WTC11 (cell line): ENCODE measurements at regions not wholly inside any gene's neighbourhood (a gene's known extent, or its start where the extent isn't known, plus 50 kb on each side); places are given as distances from the start of the nearest gene placed in this dataset.

ENCODE experiments used
- CBFB ChIP-seq: sonication (generic); formaldehyde crosslinking; IDR thresholded peaks from 2 replicates; pipeline ENCODE4 v1.8.1; 2022; ENCODE audit warnings: mild to moderate bottlenecking, low read depth, missing genetic modification reagents
- CREB1 ChIP-seq: sonication (generic); formaldehyde crosslinking; IDR thresholded peaks from 2 replicates; pipeline ENCODE4 v1.8.0; 2023; ENCODE audit warnings: mild to moderate bottlenecking, missing genetic modification reagents
- JUN ChIP-seq: sonication (generic); formaldehyde crosslinking; IDR thresholded peaks from 2 replicates; pipeline ENCODE4 v1.8.0; 2023; ENCODE audit warnings: mild to moderate bottlenecking, missing genetic modification reagents
- KAT7 ChIP-seq: sonication (generic); formaldehyde crosslinking; IDR thresholded peaks from 2 replicates; pipeline ENCODE4 v1.8.1; 2023; ENCODE audit warnings: missing genetic modification reagents, mild to moderate bottlenecking, borderline replicate concordance
- NFATC4 ChIP-seq: fragments of 250-450 bp; sonication (Bioruptor Pico); IDR thresholded peaks from 2 replicates; pipeline ENCODE4 v1.9.0; 2021; ENCODE audit warnings: mild to moderate bottlenecking
- NR3C1 ChIP-seq: sonication (generic); formaldehyde crosslinking; conservative IDR thresholded peaks from 2 replicates; pipeline ENCODE4 v1.8.1; 2023; ENCODE audit warnings: low read depth, mild to moderate bottlenecking, missing genetic modification reagents
- SMAD3 ChIP-seq: sonication (generic); formaldehyde crosslinking; IDR thresholded peaks from 2 replicates; pipeline ENCODE4 v1.8.0; 2022; ENCODE audit warnings: missing genetic modification reagents, mild to moderate bottlenecking, borderline replicate concordance
- SP1 ChIP-seq: sonication (generic); formaldehyde crosslinking; conservative IDR thresholded peaks from 2 replicates; pipeline ENCODE4 v1.8.1; 2022; ENCODE audit warnings: missing genetic modification reagents
- ZNF232 ChIP-seq: sonication (generic); formaldehyde crosslinking; IDR thresholded peaks from 2 replicates; pipeline ENCODE4 v1.8.0; 2022; ENCODE audit warnings: mild to moderate bottlenecking, missing genetic modification reagents
- TF ChIP-seq, protein P1 (sequence below): fragments of 200-600 bp; IDR thresholded peaks from 2 replicates; pipeline ENCODE4 v1.8.0; 2022; ENCODE audit warnings: antibody characterized with exemption
- TF ChIP-seq, protein P2 (sequence below): sonication (generic); formaldehyde crosslinking; IDR thresholded peaks from 2 replicates; pipeline ENCODE4 v1.8.0; 2022; ENCODE audit warnings: mild to moderate bottlenecking, missing genetic modification reagents
- TF ChIP-seq, protein P3 (sequence below): sonication (generic); formaldehyde crosslinking; IDR thresholded peaks from 2 replicates; pipeline ENCODE4 v1.8.1; 2022; ENCODE audit warnings: low read depth, mild to moderate bottlenecking, moderate library complexity, missing genetic modification reagents, borderline replicate concordance

DNA sequence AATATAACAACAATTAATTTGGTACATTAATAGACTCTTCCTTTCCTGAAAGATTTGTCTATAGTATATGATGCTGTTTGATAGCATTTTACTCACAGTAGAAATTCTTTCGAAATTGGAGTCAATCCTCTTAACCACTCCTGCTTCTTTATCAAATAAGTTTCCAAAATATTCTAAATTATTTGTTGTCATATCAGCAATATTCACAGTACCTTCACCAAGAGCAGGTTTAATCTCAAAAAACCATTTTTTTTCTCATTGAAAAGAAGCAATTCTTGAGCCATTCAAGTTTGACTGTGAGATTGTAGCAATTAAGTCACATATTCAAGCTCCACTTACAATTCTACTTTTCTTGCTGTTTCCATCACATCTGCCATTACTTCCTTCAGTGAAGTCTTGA lies 83.5 kb upstream of the PRR16 start:
- no peak for TF ChIP-seq JUN (CRISPR knock-in tag)
- TF ChIP-seq ZNF232 (CRISPR knock-in tag), result no peak
- TF ChIP-seq, protein P1, sequence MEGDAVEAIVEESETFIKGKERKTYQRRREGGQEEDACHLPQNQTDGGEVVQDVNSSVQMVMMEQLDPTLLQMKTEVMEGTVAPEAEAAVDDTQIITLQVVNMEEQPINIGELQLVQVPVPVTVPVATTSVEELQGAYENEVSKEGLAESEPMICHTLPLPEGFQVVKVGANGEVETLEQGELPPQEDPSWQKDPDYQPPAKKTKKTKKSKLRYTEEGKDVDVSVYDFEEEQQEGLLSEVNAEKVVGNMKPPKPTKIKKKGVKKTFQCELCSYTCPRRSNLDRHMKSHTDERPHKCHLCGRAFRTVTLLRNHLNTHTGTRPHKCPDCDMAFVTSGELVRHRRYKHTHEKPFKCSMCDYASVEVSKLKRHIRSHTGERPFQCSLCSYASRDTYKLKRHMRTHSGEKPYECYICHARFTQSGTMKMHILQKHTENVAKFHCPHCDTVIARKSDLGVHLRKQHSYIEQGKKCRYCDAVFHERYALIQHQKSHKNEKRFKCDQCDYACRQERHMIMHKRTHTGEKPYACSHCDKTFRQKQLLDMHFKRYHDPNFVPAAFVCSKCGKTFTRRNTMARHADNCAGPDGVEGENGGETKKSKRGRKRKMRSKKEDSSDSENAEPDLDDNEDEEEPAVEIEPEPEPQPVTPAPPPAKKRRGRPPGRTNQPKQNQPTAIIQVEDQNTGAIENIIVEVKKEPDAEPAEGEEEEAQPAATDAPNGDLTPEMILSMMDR, result no peak
- TF ChIP-seq NFATC4 (CRISPR knock-in tag), result no peak
- TF ChIP-seq, protein P2, sequence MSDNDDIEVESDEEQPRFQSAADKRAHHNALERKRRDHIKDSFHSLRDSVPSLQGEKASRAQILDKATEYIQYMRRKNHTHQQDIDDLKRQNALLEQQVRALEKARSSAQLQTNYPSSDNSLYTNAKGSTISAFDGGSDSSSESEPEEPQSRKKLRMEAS (CRISPR knock-in tag), result no peak
- no peak for TF ChIP-seq CBFB (CRISPR knock-in tag)
- TF ChIP-seq CREB1 (CRISPR knock-in tag), result no peak
- TF ChIP-seq, protein P3, sequence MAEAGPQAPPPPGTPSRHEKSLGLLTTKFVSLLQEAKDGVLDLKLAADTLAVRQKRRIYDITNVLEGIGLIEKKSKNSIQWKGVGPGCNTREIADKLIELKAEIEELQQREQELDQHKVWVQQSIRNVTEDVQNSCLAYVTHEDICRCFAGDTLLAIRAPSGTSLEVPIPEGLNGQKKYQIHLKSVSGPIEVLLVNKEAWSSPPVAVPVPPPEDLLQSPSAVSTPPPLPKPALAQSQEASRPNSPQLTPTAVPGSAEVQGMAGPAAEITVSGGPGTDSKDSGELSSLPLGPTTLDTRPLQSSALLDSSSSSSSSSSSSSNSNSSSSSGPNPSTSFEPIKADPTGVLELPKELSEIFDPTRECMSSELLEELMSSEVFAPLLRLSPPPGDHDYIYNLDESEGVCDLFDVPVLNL (CRISPR knock-in tag), result no peak
- TF ChIP-seq NR3C1 (CRISPR knock-in tag), result no peak
- TF ChIP-seq SP1 (CRISPR knock-in tag), result no peak
- TF ChIP-seq KAT7 (CRISPR knock-in tag), result no peak
- no peak for TF ChIP-seq SMAD3
